Ovary (tissue), 7 donors: ENCODE measurements at regions not wholly inside any gene's neighbourhood (a gene's known extent, or its start where the extent isn't known, plus 50 kb on each side); places are given as distances from the start of the nearest gene placed in this dataset.

ENCODE experiments used
- DNase-seq, 5 donors: peaks; one replicate each; pipeline ENCODE4 v3.0.0-alpha.2; 2019 to 2020
- H3K27ac ChIP-seq, 2 donors: fragments of 200-600 bp; one replicate each; pipeline versions ENCODE4 v1.5.1 to v1.8.0; 2019 to 2022
- H3K27me3 ChIP-seq: fragments of 200-600 bp; one replicate; pipeline ENCODE4 v1.8.0; 2022
- H3K36me3 ChIP-seq: fragments of 200-600 bp; sonication (generic); one replicate; pipeline ENCODE4 v1.5.1; 2019
- H3K4me1 ChIP-seq: one replicate; pipeline ENCODE4 v1.8.1; 2013; ENCODE audit warnings: mild to moderate bottlenecking, moderate library complexity; ENCODE audit not compliant: insufficient read depth
- H3K4me3 ChIP-seq: fragments of 200-600 bp; sonication (generic); one replicate; pipeline ENCODE4 v1.5.1; 2017
- H3K9me3 ChIP-seq, 2 donors: fragments of 200-600 bp in 1 of 2; sonication (generic) in 1 of 2; one replicate each; pipeline versions ENCODE4 v1.5.1 to v1.8.1; 2013 to 2019; ENCODE audit warnings: mild to moderate bottlenecking in 1 of 2, moderate library complexity in 1 of 2
- EP300 ChIP-seq: sonication (generic); formaldehyde crosslinking; IDR thresholded peaks from one replicate; pipeline ENCODE4 v1.6.1; 2017; ENCODE audit warnings: antibody characterized with exemption
- POLR2A ChIP-seq: fragments of 450-650 bp; IDR thresholded peaks from one replicate; pipeline ENCODE4 v1.6.1; 2017; ENCODE audit warnings: antibody characterized with exemption, mild to moderate bottlenecking, moderate library complexity
- WGBS, 3 donors: extraction: QIAGEN DNeasy Blood & Tissue Kit in 1 of 3; methylation state at CpG; one replicate each; pipeline versions ENCODE4 v1.1.5 to v1.1.7; 2013 to 2017; 5-methylcytosine and 5-hydroxymethylcytosine counted together
- intact Hi-C, 4 donors: fragments of 100-400 bp; cut with DNase I; formaldehyde crosslinking; loops; one replicate each; pipeline versions ENCODE4 v1.11.0 to v1.15.1; 2022 to 2023
- TF ChIP-seq, protein P1 (sequence below), 3 donors: fragments of 450-650 bp in 2 of 3; fragments of 200-600 bp in 1 of 3; IDR thresholded peaks; one replicate each; pipeline versions ENCODE4 v1.5.1 to v1.8.0; 2016 to 2022; ENCODE audit warnings: antibody characterized with exemption in 3 of 3, mild to moderate bottlenecking in 1 of 3
- donor health status: DM: no; HTN: no; CAD: no; lungs with moderate emphysema.
- donor health status: DM: no; HTN: no; CAD: no.
- donor health status: Bipolar disorder and iron deficiency.
- donor health status: DM: no; HTN: no; CAD: no.
- donor health status: DM: yes; HTN: yes; CAD: no.

DNA sequence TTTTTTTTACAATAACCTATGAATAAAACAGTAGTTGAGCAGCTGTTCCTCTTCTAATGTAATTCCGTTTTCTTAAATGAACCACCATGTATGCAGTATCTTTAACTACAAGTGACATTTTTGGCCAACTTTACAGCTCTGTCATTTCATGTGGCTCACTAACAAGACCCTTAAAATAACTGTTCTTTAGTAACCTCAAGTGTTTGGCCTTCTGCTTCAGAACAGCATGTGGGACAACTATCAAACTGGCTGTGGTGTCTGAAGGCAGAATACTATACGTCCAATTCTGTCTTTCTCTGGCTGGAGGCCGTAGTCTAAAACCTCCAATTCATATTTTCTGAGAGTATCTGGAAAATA, 391.4 kb downstream of the NNT start:
- Histone ChIP-seq H3K9me3 (no peaks in the 10 kb centered on the region), H3K36me3 (no peaks in the 10 kb centered on the region), H3K4me3 (no peak overlapping the region), H3K4me1 (peaks cover 6% of the 10 kb centered on the region), H3K27me3 (no peaks in the 10 kb centered on the region), H3K27ac (no peak overlapping the region)
- intact Hi-C loops = no loop called here
- TF ChIP-seq POLR2A (no peak), EP300 (no peak)
- TF ChIP-seq, protein P1, sequence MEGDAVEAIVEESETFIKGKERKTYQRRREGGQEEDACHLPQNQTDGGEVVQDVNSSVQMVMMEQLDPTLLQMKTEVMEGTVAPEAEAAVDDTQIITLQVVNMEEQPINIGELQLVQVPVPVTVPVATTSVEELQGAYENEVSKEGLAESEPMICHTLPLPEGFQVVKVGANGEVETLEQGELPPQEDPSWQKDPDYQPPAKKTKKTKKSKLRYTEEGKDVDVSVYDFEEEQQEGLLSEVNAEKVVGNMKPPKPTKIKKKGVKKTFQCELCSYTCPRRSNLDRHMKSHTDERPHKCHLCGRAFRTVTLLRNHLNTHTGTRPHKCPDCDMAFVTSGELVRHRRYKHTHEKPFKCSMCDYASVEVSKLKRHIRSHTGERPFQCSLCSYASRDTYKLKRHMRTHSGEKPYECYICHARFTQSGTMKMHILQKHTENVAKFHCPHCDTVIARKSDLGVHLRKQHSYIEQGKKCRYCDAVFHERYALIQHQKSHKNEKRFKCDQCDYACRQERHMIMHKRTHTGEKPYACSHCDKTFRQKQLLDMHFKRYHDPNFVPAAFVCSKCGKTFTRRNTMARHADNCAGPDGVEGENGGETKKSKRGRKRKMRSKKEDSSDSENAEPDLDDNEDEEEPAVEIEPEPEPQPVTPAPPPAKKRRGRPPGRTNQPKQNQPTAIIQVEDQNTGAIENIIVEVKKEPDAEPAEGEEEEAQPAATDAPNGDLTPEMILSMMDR (IDR thresholded peaks at IDR 0.05) = no peak
- no peak for DNase-seq
- 83 to 93% (median 85%) methylated on average over 3 of the region's 3 CpGs for WGBS, 3 donors

DNA sequence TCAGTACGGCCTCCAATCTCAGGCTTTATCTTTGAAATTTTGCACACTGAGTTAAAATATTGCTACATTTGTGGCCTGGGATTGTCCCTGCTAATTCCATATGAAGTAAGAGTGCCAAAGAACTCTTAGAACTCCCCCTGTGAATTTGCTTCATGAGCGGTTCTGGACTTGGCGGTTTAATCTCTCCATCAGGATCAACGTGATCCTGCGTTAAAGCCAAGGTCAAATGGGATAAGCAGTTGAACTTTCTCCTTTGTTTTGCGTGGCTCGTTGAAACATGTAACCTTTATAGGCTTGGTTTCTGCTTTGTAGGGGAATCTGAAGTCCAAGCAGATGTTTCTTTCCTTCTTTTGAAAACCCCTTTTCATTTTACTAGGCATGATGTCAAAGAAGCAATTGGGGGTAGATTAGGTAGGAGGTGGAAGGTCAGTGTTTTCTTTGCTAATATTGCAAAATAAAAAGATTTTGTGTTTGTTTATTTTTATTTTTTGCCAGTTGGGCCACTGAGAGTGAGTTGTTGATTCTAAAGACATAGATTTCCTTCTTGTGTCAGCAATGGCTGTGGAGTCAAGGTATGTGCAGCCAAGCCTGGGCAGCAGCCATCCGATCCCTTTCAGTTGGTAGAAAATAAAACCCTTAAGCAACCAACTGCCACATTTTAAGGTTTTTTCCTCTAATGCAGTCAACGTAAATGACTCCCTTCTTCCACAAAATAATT, 390.8 kb downstream of the NNT start:
- intact Hi-C loops = no loop called here
- H3K4me3 ChIP-seq = no peak overlapping the region
- no peaks in the 10 kb centered on the region for H3K9me3 ChIP-seq
- 75 to 77% (median 76%) methylated on average over 9 of the region's 9 CpGs for WGBS, 3 donors
- no peaks in the 10 kb centered on the region for H3K36me3 ChIP-seq
- no peak overlapping the region for H3K27ac ChIP-seq
- peaks cover 6% of the 10 kb centered on the region for H3K4me1 ChIP-seq
- no peak for DNase-seq
- no peaks in the 10 kb centered on the region for H3K27me3 ChIP-seq
- no peak for TF ChIP-seq POLR2A
- TF ChIP-seq, protein P1 (IDR thresholded peaks at IDR 0.05) = no peak
- no peak for TF ChIP-seq EP300

DNA sequence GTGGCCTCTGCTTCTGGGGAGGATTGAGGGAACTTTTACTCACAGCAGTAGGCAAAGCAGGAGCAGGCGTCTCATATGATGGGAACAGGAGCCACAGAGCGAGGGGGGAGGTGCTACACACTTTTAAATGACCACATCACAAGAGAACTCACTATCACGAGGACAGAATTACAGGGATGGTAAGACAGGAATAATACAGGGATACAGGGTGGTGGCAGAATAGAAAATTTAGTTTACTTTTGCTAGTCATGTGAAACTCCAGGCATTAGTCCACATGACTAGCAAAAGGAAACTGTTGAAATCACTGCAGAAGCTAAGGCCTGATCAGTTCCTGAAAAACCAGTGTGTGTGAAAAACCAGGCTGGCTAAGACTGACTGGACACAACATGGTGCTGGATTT, 382.4 kb downstream of the NNT start:
- 79 to 85% (median 82%) methylated on average over 3 of the region's 3 CpGs for WGBS, 3 donors
- Histone ChIP-seq H3K27ac (no peak overlapping the region), H3K36me3 (no peaks in the 10 kb centered on the region), H3K27me3 (no peaks in the 10 kb centered on the region), H3K4me1 (no peaks in the 10 kb centered on the region), H3K4me3 (no peak overlapping the region), H3K9me3 (no peaks in the 10 kb centered on the region)
- DNase-seq = no peak
- intact Hi-C loops = no loop called here
- no peak for TF ChIP-seq POLR2A
- TF ChIP-seq, protein P1 (IDR thresholded peaks at IDR 0.05) = no peak
- TF ChIP-seq EP300 = no peak

DNA sequence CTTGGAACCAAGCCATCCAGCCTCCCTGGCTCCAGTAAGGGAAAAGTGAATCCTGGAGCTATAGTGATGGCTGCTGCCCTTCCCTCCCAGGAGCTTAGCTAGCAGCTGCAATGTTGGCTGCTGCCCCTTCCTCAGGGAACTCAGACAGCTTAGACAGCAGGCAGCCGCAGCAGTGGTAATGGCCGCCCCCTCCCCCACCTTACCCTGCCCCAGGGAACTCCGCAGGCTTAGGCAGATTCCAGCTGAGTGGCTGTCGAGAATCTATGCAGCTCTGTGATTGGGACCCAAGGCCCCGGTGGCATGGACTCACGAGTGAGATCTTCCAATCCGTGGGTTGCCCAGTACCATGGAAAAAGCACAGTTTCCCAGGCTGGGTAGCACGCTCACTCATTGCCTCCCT, 378.6 kb downstream of the NNT start:
- intact Hi-C loops = no loop called here
- Histone ChIP-seq H3K27me3 (no peaks in the 10 kb centered on the region), H3K4me1 (no peaks in the 10 kb centered on the region), H3K4me3 (no peak overlapping the region), H3K27ac (no peak overlapping the region), H3K9me3 (no peaks in the 10 kb centered on the region), H3K36me3 (no peaks in the 10 kb centered on the region)
- WGBS, 3 donors = 81 to 91% (median 88%) methylated on average over 7 to 8 of the region's 8 CpGs
- DNase-seq = no peak
- TF ChIP-seq EP300 (no peak), POLR2A (no peak)
- TF ChIP-seq, protein P1 (IDR thresholded peaks at IDR 0.05) = no peak
